Activated CD8-positive, alpha-beta T cell treated with anti-CD3 and anti-CD28 coated beads for 36 hours (primary cell): ENCODE measurements at regions not wholly inside any gene's neighbourhood (a gene's known extent, or its start where the extent isn't known, plus 50 kb on each side); places are given as distances from the start of the nearest gene placed in this dataset.

Experiments used
- ATAC-seq: fragments of 200-7000 bp; cut with Tn5 transposase; one replicate; pipeline ENCODE4 v1.10.0; 2021; ENCODE audit warnings: mild to moderate bottlenecking, moderate library complexity
- CTCF ChIA-PET: fragments of 350-600 bp; sonication (Branson Sonifier 250); formaldehyde crosslinking; loops from one replicate; lab custom pipeline; 2021; ENCODE audit warnings: antibody characterized with exemption; lab: Charles Lee
- POLR2A ChIA-PET: fragments of 350-600 bp; sonication (Branson Sonifier 250); formaldehyde crosslinking; loops from one replicate; lab custom pipeline; 2021; ENCODE audit warnings: antibody characterized with exemption; lab: Charles Lee
- DNase-seq: peaks from one replicate; pipeline ENCODE4 v3.0.0-alpha.2; 2020
- H3K27ac Mint-ChIP-seq: one replicate; pipeline ENCODE4 v1.8.0; 2021; ENCODE audit warnings: mild to moderate bottlenecking, mixed read lengths
- H3K27me3 Mint-ChIP-seq: one replicate; pipeline ENCODE4 v1.8.0; 2021; ENCODE audit warnings: mixed read lengths
- H3K36me3 Mint-ChIP-seq: one replicate; pipeline ENCODE4 v1.8.0; 2021; ENCODE audit warnings: low read depth, mixed read lengths
- H3K4me1 Mint-ChIP-seq: one replicate; pipeline ENCODE4 v1.8.0; 2021; ENCODE audit warnings: low read depth, mixed read lengths
- H3K4me3 Mint-ChIP-seq: one replicate; pipeline ENCODE4 v1.8.0; 2021; ENCODE audit warnings: mild to moderate bottlenecking, moderate library complexity, mixed read lengths
- H3K9me3 Mint-ChIP-seq: one replicate; pipeline ENCODE4 v1.8.0; 2021; ENCODE audit warnings: mixed read lengths
- intact Hi-C: fragments of 100-400 bp; cut with micrococcal nuclease; formaldehyde crosslinking; loops from one replicate; pipeline ENCODE4 v1.10.0; 2022
- TF ChIP-seq, protein P1 (sequence below): fragments of 200-600 bp; IDR thresholded peaks from one replicate; pipeline ENCODE4 v1.8.0; 2022; ENCODE audit warnings: antibody characterized with exemption, mild to moderate bottlenecking

DNA sequence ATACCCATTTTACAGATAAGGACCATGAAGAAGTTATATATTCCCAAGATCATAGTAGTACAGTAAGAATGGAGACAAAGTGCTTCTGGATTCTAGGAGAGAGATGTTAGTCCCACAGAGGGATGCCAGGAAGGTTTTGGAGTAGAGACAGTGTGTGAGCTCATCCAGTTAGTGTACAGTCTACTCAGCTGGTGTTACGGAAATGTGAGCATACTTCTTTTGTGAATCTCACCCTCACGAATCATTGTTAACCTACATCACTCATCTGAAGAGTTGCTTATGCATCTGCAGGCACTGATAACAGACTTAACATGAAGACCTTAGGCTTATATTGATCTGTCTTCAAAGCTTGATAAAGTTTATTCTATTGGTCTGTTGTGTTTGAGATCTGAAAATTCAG, 106.6 kb upstream of the PTPRG start:
- no peak overlapping the region for H3K4me3 Mint-ChIP-seq
- intact Hi-C loops = no loop called here
- CTCF ChIA-PET = no interaction called here
- H3K36me3 Mint-ChIP-seq = no peaks in the 10 kb centered on the region
- peaks cover 3% of the 10 kb centered on the region for H3K27me3 Mint-ChIP-seq
- no peak overlapping the region for H3K27ac Mint-ChIP-seq
- POLR2A ChIA-PET = no interaction called here
- TF ChIP-seq, protein P1, sequence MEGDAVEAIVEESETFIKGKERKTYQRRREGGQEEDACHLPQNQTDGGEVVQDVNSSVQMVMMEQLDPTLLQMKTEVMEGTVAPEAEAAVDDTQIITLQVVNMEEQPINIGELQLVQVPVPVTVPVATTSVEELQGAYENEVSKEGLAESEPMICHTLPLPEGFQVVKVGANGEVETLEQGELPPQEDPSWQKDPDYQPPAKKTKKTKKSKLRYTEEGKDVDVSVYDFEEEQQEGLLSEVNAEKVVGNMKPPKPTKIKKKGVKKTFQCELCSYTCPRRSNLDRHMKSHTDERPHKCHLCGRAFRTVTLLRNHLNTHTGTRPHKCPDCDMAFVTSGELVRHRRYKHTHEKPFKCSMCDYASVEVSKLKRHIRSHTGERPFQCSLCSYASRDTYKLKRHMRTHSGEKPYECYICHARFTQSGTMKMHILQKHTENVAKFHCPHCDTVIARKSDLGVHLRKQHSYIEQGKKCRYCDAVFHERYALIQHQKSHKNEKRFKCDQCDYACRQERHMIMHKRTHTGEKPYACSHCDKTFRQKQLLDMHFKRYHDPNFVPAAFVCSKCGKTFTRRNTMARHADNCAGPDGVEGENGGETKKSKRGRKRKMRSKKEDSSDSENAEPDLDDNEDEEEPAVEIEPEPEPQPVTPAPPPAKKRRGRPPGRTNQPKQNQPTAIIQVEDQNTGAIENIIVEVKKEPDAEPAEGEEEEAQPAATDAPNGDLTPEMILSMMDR = no peak
- no peaks in the 10 kb centered on the region for H3K4me1 Mint-ChIP-seq
- no peaks in the 10 kb centered on the region for H3K9me3 Mint-ChIP-seq
- ATAC-seq (no peak), DNase-seq (no peak)

DNA sequence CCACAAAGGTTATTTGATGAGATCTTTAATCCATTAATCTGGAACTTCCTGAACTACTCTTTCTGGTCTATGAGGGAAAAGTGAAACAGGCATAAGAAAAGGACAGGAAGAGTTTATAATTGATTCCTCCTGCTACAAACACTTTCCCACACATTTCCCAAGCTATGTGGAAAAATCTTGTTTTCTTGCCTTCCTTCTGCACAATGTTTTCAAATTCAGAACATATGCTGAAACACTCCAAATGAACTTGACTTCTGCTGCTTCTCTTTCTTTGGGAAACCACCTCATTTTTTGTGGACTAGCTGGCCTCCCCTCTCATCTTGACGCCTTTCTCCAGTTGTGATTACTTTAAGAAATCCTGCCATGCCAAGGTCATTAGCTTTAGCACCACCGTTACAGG, 100.7 kb upstream of the PTPRG start:
- ChIA-PET POLR2A (no interaction called here), CTCF (no interaction called here)
- DNase-seq (no peak), ATAC-seq (no peak)
- Mint-ChIP-seq H3K9me3 (no peaks in the 10 kb centered on the region), H3K27me3 (no peaks in the 10 kb centered on the region), H3K27ac (no peak overlapping the region), H3K4me1 (no peaks in the 10 kb centered on the region), H3K36me3 (no peaks in the 10 kb centered on the region), H3K4me3 (no peak overlapping the region)
- intact Hi-C loops = no loop called here
- TF ChIP-seq, protein P1 = no peak

DNA sequence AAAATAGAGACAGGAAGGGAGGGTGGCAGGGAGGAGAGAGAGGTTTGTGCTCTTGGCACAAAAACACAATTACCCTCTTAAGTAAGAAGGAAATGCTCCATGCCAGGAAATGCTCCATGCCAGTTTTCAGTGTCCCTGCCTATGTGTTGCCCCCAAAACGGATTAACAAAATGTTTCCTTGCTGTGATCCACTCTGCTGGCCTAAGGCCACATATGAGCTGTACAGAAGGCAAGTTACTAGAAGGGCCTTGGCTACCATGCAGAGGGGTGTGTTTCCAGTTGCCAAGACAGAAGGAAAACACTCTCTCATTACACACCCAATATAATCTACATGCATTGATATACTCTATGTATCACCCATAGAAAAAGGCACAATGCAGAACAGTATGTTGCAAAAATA, 98.2 kb upstream of the PTPRG start:
- CTCF ChIA-PET = no interaction called here
- Mint-ChIP-seq H3K9me3 (no peaks in the 10 kb centered on the region), H3K4me3 (no peak overlapping the region), H3K4me1 (no peaks in the 10 kb centered on the region), H3K27ac (no peak overlapping the region), H3K36me3 (no peaks in the 10 kb centered on the region), H3K27me3 (peaks cover 4% of the 10 kb centered on the region)
- DNase-seq = no peak
- intact Hi-C loops = no loop called here
- TF ChIP-seq, protein P1 = no peak
- ATAC-seq = no peak
- POLR2A ChIA-PET = no interaction called here

DNA sequence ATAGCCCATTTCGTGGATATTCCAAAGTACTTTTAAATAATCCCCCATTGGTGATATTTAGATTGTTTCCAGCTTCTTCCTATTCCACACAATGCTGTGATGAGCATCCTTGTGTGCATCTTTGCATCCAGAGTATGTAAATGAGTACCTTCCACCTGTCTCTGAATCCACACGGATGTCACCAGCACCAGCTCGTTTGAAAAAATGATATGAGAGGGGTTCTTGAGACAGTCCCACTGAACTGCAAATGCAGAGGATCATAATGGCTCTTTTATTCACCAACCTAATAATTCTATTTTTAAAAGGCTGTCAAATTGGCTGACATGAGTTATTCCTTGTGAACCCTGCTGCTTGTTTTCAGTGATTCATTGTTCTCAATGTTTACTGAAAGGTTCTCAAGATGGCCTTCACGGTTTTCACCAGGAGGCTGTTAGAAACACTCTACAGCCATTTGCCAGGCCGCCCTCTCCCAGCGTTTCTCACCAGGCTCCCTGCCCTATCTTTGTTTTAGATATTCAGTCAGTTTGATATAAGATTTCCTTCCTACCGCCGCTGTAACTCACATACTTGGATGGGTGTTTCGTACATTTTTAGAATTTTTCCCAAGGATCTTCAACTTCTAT, 96.7 kb upstream of the PTPRG start:
- POLR2A ChIA-PET = no interaction called here
- Mint-ChIP-seq H3K4me1 (no peaks in the 10 kb centered on the region), H3K4me3 (no peak overlapping the region), H3K27ac (no peak overlapping the region), H3K36me3 (no peaks in the 10 kb centered on the region), H3K27me3 (peaks cover 4% of the 10 kb centered on the region), H3K9me3 (no peaks in the 10 kb centered on the region)
- intact Hi-C loops = no loop called here
- no peak for DNase-seq
- no peak for ATAC-seq
- TF ChIP-seq, protein P1 = no peak
- CTCF ChIA-PET = interaction anchor here (1.1 kb wide), 1 partner anchor 66 kb away, joined by 3 read pairs; no protein-coding TSS in a partner anchor

DNA sequence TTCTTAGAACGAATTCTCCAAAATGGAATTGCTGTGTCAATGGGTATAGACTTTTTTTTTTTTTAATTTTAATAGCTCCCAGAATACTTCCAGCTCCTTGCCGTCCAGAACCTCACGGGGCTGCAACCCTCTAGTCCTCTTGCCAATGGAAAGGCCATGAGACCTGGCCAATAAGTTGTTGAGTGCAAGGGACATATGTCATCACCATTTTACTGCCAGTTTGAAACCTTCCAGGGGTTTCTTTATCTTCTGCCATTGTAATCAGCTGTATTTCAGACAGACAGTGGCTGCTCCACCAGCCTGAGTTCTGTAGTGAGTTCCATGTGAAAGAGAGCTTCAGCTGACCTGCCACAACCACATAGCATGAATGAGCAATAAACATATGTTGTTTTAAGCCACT, 95.0 kb upstream of the PTPRG start:
- Mint-ChIP-seq H3K27me3 (peaks cover 4% of the 10 kb centered on the region), H3K9me3 (peaks cover under 1% of the 10 kb centered on the region), H3K4me1 (no peaks in the 10 kb centered on the region), H3K27ac (no peak overlapping the region), H3K4me3 (no peak overlapping the region), H3K36me3 (no peaks in the 10 kb centered on the region)
- intact Hi-C loops = no loop called here
- ChIA-PET POLR2A (no interaction called here), CTCF (no interaction called here)
- ATAC-seq = no peak
- TF ChIP-seq, protein P1 = no peak
- DNase-seq = no peak
